ENCODE measurements at regions not wholly inside any gene's neighbourhood (a gene's known extent, or its start where the extent isn't known, plus 50 kb on each side); places are given as distances from the start of the nearest gene placed in this dataset.

DNA sequence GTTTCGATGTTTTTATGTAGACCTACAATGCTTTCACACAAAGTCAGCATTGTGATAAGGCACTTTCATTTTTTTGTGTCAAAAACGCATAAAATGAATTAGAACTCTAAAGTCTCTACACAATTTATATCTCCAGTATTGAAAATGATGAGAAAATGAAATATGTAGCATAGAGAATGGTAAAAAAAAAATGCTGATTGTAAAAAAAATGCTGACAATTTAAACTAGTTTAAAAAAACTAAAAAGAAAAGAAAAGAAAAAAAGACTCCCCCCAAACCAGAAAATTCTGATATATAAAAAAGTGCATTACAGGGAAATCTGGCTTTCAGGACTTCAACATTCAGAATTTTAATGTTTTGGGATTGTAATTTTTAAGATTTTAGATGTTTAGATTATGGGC, 148.1 kb downstream of the FZD1 start:
- Histone ChIP-seq H3K4me2 (ENCODE audit: low read length) (no peak overlapping the region), H3K9me3 (ENCODE audit: control insufficient read depth, low read length) (no peaks in the 10 kb centered on the region), H3K9ac (no peak overlapping the region), H3K36me3 (ENCODE audit: control insufficient read depth, insufficient read depth, low read length) (no peaks in the 10 kb centered on the region), H3K79me2 (no peaks in the 10 kb centered on the region), H2AFZ (no peak overlapping the region), H3K4me3 (ENCODE audit: low read depth, low read length) (no peak overlapping the region), H3K27ac (no peak overlapping the region), H3K27me3 (ENCODE audit: control insufficient read depth, insufficient read depth, low read length) (no peaks in the 10 kb centered on the region), H3K4me1 (no peaks in the 10 kb centered on the region)
- TF ChIP-seq, protein P1, sequence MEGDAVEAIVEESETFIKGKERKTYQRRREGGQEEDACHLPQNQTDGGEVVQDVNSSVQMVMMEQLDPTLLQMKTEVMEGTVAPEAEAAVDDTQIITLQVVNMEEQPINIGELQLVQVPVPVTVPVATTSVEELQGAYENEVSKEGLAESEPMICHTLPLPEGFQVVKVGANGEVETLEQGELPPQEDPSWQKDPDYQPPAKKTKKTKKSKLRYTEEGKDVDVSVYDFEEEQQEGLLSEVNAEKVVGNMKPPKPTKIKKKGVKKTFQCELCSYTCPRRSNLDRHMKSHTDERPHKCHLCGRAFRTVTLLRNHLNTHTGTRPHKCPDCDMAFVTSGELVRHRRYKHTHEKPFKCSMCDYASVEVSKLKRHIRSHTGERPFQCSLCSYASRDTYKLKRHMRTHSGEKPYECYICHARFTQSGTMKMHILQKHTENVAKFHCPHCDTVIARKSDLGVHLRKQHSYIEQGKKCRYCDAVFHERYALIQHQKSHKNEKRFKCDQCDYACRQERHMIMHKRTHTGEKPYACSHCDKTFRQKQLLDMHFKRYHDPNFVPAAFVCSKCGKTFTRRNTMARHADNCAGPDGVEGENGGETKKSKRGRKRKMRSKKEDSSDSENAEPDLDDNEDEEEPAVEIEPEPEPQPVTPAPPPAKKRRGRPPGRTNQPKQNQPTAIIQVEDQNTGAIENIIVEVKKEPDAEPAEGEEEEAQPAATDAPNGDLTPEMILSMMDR (IDR thresholded peaks at IDR 0.05) = no peak

GRCh38 chr7:91414734-91415133, 150.5 kb downstream of the FZD1 start:
- H3K27me3 ChIP-seq (ENCODE audit: control insufficient read depth, insufficient read depth, low read length) = no peaks in the 10 kb centered on the region
- no peaks in the 10 kb centered on the region for H3K79me2 ChIP-seq
- H3K4me3 ChIP-seq (ENCODE audit: low read depth, low read length) = no peak overlapping the region
- no peaks in the 10 kb centered on the region for H3K4me1 ChIP-seq
- H3K9ac ChIP-seq = no peak overlapping the region
- no peak overlapping the region for H3K27ac ChIP-seq
- TF ChIP-seq, protein P1 (IDR thresholded peaks at IDR 0.05) = no peak
- no peak overlapping the region for H3K4me2 ChIP-seq (ENCODE audit: low read length)
- H2AFZ ChIP-seq = no peak overlapping the region
- no peaks in the 10 kb centered on the region for H3K36me3 ChIP-seq (ENCODE audit: control insufficient read depth, insufficient read depth, low read length)
- H3K9me3 ChIP-seq (ENCODE audit: control insufficient read depth, low read length) = no peaks in the 10 kb centered on the region

DNA sequence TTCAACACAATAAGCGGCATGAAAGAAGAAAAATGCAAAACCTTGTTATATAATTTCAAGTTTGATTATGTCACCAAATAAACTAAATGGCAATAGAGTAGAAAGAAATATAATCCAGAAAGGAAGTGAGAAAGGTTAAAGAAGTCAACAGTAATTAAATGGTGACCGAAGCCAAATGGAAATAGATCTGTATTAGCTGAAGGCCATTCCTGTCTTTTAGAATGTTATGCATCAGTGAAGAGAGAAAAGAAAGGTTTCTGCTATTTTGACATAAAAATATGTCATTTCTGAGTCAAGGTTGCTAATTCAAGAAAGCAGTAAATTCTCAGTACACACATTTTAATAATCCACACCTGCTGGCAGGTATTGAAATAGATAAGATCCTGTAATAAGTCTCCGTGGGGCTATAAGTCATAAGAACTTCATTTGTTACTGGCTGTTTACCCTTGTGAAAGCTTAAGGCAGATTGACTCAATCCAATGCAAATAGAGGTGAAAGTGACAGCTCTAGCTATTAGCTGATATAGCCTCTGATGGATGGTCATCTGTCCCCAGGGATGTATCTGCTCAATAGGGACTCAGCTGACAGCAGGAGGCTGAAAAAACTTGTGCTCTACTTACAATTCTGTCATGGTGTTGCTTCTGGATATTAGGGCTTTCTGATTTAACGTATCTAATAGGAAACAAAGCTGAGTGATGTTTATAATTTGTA, 152.1 kb downstream of the FZD1 start:
- Histone ChIP-seq H3K9ac (no peak overlapping the region), H2AFZ (no peak overlapping the region), H3K9me3 (ENCODE audit: control insufficient read depth, low read length) (no peaks in the 10 kb centered on the region), H3K27ac (no peak overlapping the region), H3K79me2 (no peaks in the 10 kb centered on the region), H3K27me3 (ENCODE audit: control insufficient read depth, insufficient read depth, low read length) (no peaks in the 10 kb centered on the region), H3K4me3 (ENCODE audit: low read depth, low read length) (no peak overlapping the region), H3K36me3 (ENCODE audit: control insufficient read depth, insufficient read depth, low read length) (no peaks in the 10 kb centered on the region), H3K4me1 (no peaks in the 10 kb centered on the region), H3K4me2 (ENCODE audit: low read length) (no peak overlapping the region)
- TF ChIP-seq, protein P1 (IDR thresholded peaks at IDR 0.05) = no peak

- H3K27ac ChIP-seq = no peak overlapping the region
- H3K4me1 ChIP-seq = no peaks in the 10 kb centered on the region
- no peaks in the 10 kb centered on the region for H3K36me3 ChIP-seq (ENCODE audit: control insufficient read depth, insufficient read depth, low read length)
- TF ChIP-seq, protein P1 (IDR thresholded peaks at IDR 0.05) = no peak
- no peaks in the 10 kb centered on the region for H3K79me2 ChIP-seq
- no peaks in the 10 kb centered on the region for H3K27me3 ChIP-seq (ENCODE audit: control insufficient read depth, insufficient read depth, low read length)
- H3K4me2 ChIP-seq (ENCODE audit: low read length) = no peak overlapping the region
- no peak overlapping the region for H3K9ac ChIP-seq
- no peak overlapping the region for H2AFZ ChIP-seq
- no peaks in the 10 kb centered on the region for H3K9me3 ChIP-seq (ENCODE audit: control insufficient read depth, low read length)
- H3K4me3 ChIP-seq (ENCODE audit: low read depth, low read length) = no peak overlapping the region
Observed at GRCh38 chr7:91420606-91421005, 156.4 kb downstream of the FZD1 start.

DNA sequence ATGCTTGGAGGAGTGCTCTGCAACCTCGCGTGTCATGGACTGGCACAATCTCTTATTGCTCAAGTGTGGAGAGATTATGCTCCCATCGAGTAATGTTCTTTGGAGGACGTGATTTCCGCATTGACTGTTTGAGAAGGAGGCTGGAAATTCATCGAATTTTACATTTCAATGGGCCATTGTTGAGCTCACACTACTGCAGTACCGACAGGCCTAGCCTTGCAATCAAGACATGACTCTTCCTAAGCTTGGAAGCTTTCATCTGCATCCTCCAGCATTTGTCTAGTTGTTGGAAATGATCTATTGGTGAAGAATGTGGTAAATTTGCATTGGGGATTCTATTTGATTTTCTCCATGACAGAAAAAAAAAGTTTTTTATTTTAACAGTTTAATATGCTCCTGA, 156.8 kb downstream of the FZD1 start:
- no peak overlapping the region for H3K9ac ChIP-seq
- no peak overlapping the region for H2AFZ ChIP-seq
- H3K4me1 ChIP-seq = no peaks in the 10 kb centered on the region
- no peaks in the 10 kb centered on the region for H3K79me2 ChIP-seq
- H3K4me2 ChIP-seq (ENCODE audit: low read length) = no peak overlapping the region
- TF ChIP-seq, protein P1 (IDR thresholded peaks at IDR 0.05) = no peak
- no peaks in the 10 kb centered on the region for H3K27me3 ChIP-seq (ENCODE audit: control insufficient read depth, insufficient read depth, low read length)
- H3K36me3 ChIP-seq (ENCODE audit: control insufficient read depth, insufficient read depth, low read length) = no peaks in the 10 kb centered on the region
- no peak overlapping the region for H3K27ac ChIP-seq
- H3K9me3 ChIP-seq (ENCODE audit: control insufficient read depth, low read length) = no peaks in the 10 kb centered on the region
- H3K4me3 ChIP-seq (ENCODE audit: low read depth, low read length) = no peak overlapping the region
